Limb (tissue), 2 donors: ENCODE measurements at regions not wholly inside any gene's neighbourhood (a gene's known extent, or its start where the extent isn't known, plus 50 kb on each side); places are given as distances from the start of the nearest gene placed in this dataset.
"Not testable (repeated sequence)": the region's sequence is repeated elsewhere in the genome, so short reads cannot be mapped to it uniquely, and the experiment has no call there.

Source experiments
- DNase-seq, 2 donors: peaks; one replicate each; pipeline ENCODE4 v3.0.0-alpha.2; 2016; ENCODE audit errors: extremely low spot score in 2 of 2

- no peak for DNase-seq
Observed at GRCh38 chr1:193388683-193389082, 202.3 kb upstream of the B3GALT2 start.

GRCh38 chr1:193388165-193388564 is 201.8 kb upstream of the B3GALT2 start:
- DNase-seq = no peak

DNA sequence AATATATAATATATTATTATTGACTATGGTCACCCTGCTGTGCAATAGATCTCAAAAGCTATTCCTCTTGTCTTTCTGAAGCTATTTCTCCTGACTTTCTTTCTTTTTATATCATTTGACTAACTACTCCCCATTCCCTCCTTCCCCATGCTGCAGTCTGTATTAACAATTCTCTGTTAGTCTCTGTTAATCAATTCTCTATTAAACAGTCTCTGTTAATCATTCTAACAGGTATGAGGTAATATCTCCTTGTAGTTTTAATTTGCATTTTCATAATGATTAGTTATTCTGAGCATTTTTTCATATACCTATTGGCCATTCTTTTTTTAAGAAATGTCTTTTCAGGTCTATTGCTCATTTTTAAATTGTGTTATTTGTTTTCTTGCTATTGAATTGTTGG is 201.0 kb upstream of the B3GALT2 start:
- DNase-seq = no peak

GRCh38 chr1:193378451-193378850 is 192.0 kb upstream of the B3GALT2 start:
- DNase-seq = not testable (repeated sequence)

DNA sequence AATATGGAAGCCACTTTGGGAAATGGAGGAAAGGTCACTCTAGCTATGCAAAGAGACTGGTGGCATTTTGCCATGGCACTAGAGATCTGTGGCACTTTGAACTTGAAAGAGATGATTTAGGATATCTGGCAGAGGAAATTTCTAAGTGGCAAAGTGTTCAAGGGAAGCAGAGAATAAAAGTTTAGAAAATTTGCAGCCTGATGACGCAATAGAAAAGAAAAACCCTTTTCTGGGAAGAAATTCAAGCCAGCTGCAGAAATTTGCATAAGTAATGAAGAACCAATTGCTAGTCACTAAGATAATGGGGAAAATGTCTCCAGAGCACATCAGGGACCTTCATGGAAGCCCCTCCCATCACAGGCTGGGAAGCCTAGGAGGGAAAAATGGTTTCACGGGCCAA is 191.1 kb upstream of the B3GALT2 start:
- no peak for DNase-seq

- DNase-seq = no peak
Observed at GRCh38 chr1:193372553-193372952, 186.1 kb upstream of the B3GALT2 start.

- DNase-seq = no peak
Observed at GRCh38 chr1:193368302-193368701, 181.9 kb upstream of the B3GALT2 start.

DNA sequence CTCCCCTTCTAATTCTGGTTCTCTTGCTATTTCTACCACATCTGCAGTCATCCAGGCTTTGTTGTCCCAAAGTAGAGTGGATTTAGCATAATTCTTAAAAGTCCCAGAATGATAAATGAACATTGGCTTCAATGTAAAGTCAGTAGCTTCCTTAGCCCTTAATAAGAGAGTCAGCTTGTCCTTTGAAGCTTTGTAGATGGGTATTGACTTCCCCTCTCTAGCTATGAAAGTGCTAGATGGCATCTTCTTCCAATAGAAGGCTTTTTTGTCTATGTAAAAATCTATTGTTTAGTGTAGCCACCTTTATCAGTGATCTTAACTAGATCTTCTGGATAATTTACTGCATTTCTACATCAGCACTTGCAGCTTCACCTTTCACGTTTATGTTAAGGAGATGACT is 181.4 kb upstream of the B3GALT2 start:
- DNase-seq = no peak

GRCh38 chr1:193366764-193367507 is 180.5 kb upstream of the B3GALT2 start:
- no peak for DNase-seq

GRCh38 chr1:193365966-193366365 is 179.6 kb upstream of the B3GALT2 start:
- no peak for DNase-seq

- DNase-seq = no peak
Observed at GRCh38 chr1:193359631-193360030, 173.2 kb upstream of the B3GALT2 start.

DNA sequence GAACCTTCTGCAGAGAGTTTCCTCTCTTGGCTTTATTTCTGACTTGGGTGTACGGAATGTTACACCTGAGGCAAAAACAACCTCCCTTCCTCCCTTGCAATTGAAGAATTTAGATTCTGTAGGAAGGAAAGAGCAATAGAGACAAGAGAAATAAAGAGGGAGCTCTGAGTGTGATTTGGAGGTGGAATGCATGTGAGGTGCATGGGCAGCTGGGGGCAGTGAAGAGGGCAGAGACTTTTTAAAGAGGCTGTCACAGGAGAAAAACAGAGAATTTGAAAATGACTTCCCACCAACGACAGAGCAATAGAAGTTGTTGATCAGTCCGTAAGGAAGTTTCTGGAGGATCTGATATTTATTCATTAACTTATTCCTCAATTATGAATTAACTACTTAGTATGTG is 172.0 kb upstream of the B3GALT2 start:
- DNase-seq = no peak

- no peak for DNase-seq
Observed at GRCh38 chr1:193356249-193356648, 169.8 kb upstream of the B3GALT2 start.

- DNase-seq = no peak
Observed at GRCh38 chr1:193355626-193356025, 169.2 kb upstream of the B3GALT2 start.

- no peak for DNase-seq
Observed at GRCh38 chr1:193355178-193355577, 168.8 kb upstream of the B3GALT2 start.

GRCh38 chr1:193348769-193349535 is 162.5 kb upstream of the B3GALT2 start:
- DNase-seq = no peak

- peak in 1 of 2 donors; percentile 34 for DNase-seq
Observed at GRCh38 chr1:193348091-193348768, 161.8 kb upstream of the B3GALT2 start.

DNA sequence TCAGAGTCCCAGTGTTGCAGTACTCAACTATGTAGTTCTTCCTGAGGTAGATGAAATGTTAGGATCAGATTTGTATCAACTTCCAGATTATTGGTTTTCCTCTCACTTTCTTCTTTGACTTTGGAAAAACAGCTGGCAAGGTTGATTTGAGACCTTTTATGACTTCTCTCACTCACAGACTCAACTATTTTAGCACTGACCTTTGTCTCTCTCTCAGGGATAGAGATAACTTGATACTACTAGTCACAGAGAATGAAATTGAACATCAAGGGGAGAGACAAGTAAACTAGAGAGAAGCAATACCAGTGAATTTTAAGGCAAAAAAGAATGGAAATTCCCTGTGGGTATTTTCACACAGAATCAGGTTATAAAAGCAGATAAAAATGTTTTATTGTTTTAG is 159.7 kb upstream of the B3GALT2 start:
- DNase-seq = no peak

GRCh38 chr1:193342811-193343210 is 156.4 kb upstream of the B3GALT2 start:
- DNase-seq = no peak

- DNase-seq = no peak
Observed at GRCh38 chr1:193340331-193340730, 153.9 kb upstream of the B3GALT2 start.

DNA sequence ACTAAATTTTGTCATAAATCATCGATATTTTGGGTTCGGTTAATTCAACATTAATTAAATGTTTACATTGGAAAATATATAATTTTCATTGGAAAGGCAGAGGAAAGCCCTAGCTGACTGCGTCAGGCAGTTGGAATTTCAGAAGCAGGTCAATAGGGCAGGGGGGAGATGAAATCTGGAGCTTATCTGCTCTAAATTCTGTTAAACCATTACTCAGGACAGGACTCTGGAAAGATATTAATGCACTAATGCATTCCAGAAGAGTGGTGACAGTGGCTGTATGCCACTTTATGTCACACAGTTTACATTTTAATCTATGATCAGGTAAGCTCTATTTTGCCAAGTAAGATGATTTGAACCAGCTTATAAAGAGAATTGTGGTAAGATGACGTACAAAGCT is 153.0 kb upstream of the B3GALT2 start:
- no peak for DNase-seq

- no peak for DNase-seq
Observed at GRCh38 chr1:193338194-193338593, 151.8 kb upstream of the B3GALT2 start.
